ENCODE measurements at regions not wholly inside any gene's neighbourhood (a gene's known extent, or its start where the extent isn't known, plus 50 kb on each side); places are given as distances from the start of the nearest gene placed in this dataset.

GRCh38 chr4:82108506-82108905, 265.3 kb downstream of the HNRNPD start:
- H3K4me3 Mint-ChIP-seq, result no peak overlapping the region
- no peaks in the 10 kb centered on the region for H3K9me3 ChIP-seq (replicated peaks in 1 of 2; ENCODE audit: control insufficient read depth in 1 of 2, insufficient read depth in 1 of 2, low read length in 2 of 2)
- no peak overlapping the region for H3K27ac Mint-ChIP-seq
- intact Hi-C loops (cut with micrococcal nuclease), result no loop called here
- H3K4me2 ChIP-seq (replicated peaks; ENCODE audit: extremely low read depth, low read length, poor library complexity, severe bottlenecking), result no peak overlapping the region
- no peak overlapping the region for H3K27ac ChIP-seq (ENCODE audit: low read depth in 1 of 2, low read length in 2 of 2)
- no peak overlapping the region for H3K9ac ChIP-seq (ENCODE audit: insufficient read depth, low read length, poor library complexity, severe bottlenecking)
- H3K9me3 Mint-ChIP-seq, result peaks cover 0 to 8% (median 3%) of the 10 kb centered on the region in 7 donors
- no peaks in the 10 kb centered on the region for H3K36me3 ChIP-seq (replicated peaks in 1 of 2; ENCODE audit: control insufficient read depth in 1 of 2, insufficient read depth in 2 of 2, low read length in 2 of 2)
- H4K20me1 ChIP-seq (ENCODE audit: insufficient read depth, low read length), result no peaks in the 10 kb centered on the region
- no CpG with 5 or more reads among the region's 2 CpGs for WGBS (ENCODE audit: insufficient coverage)
- no peaks in the 10 kb centered on the region for H3K4me1 Mint-ChIP-seq
- no peaks in the 10 kb centered on the region for H3K79me2 ChIP-seq (ENCODE audit: insufficient read depth, low read length)
- no peaks in the 10 kb centered on the region for H3K27me3 ChIP-seq (ENCODE audit: control insufficient read depth in 2 of 2, insufficient read depth in 2 of 2, low read length in 2 of 2)
- H3K4me3 ChIP-seq (replicated peaks in 1 of 3; ENCODE audit: low read depth in 2 of 3, low read length in 3 of 3), result no peak overlapping the region
- no peaks in the 10 kb centered on the region for H3K36me3 Mint-ChIP-seq
- H3K27me3 Mint-ChIP-seq (ENCODE audit: low read depth in 3 of 3), result peaks cover 0 to 1% (median 1%) of the 10 kb centered on the region in 3 donors
- no peaks in the 10 kb centered on the region for H3K4me1 ChIP-seq (ENCODE audit: control insufficient read depth in 1 of 2, insufficient read depth in 2 of 2, low read length in 2 of 2)
- TF ChIP-seq CTCF (IDR thresholded peaks at IDR 0.05), result no peak
- no peak overlapping the region for H2AFZ ChIP-seq (ENCODE audit: insufficient read depth, low read depth, low read length, poor library complexity, severe bottlenecking)
- DNase-seq, result no peak

GRCh38 chr4:82104578-82104977, 269.2 kb downstream of the HNRNPD start:
- no peak for DNase-seq
- intact Hi-C loops (cut with micrococcal nuclease), result no loop called here
- no peak for TF ChIP-seq CTCF (IDR thresholded peaks at IDR 0.05)
- Histone ChIP-seq H4K20me1 (ENCODE audit: insufficient read depth, low read length) (no peaks in the 10 kb centered on the region), H3K9ac (ENCODE audit: insufficient read depth, low read length, poor library complexity, severe bottlenecking) (no peak overlapping the region), H3K4me3 (replicated peaks in 1 of 3; ENCODE audit: low read depth in 2 of 3, low read length in 3 of 3) (no peak overlapping the region), H3K36me3 (replicated peaks in 1 of 2; ENCODE audit: control insufficient read depth in 1 of 2, insufficient read depth in 2 of 2, low read length in 2 of 2) (no peaks in the 10 kb centered on the region), H3K4me2 (replicated peaks; ENCODE audit: extremely low read depth, low read length, poor library complexity, severe bottlenecking) (no peak overlapping the region), H3K9me3 (replicated peaks in 1 of 2; ENCODE audit: control insufficient read depth in 1 of 2, insufficient read depth in 1 of 2, low read length in 2 of 2) (no peaks in the 10 kb centered on the region), H2AFZ (ENCODE audit: insufficient read depth, low read depth, low read length, poor library complexity, severe bottlenecking) (no peak overlapping the region), H3K79me2 (ENCODE audit: insufficient read depth, low read length) (no peaks in the 10 kb centered on the region), H3K27me3 (ENCODE audit: control insufficient read depth in 2 of 2, insufficient read depth in 2 of 2, low read length in 2 of 2) (no peaks in the 10 kb centered on the region), H3K4me1 (ENCODE audit: control insufficient read depth in 1 of 2, insufficient read depth in 2 of 2, low read length in 2 of 2) (no peaks in the 10 kb centered on the region), H3K27ac (ENCODE audit: low read depth in 1 of 2, low read length in 2 of 2) (no peak overlapping the region)
- Mint-ChIP-seq H3K4me1 (no peaks in the 10 kb centered on the region), H3K27ac (no peak overlapping the region), H3K9me3 (peaks cover 0 to 5% (median 2%) of the 10 kb centered on the region in 7 donors), H3K36me3 (no peaks in the 10 kb centered on the region), H3K4me3 (no peak overlapping the region), H3K27me3 (ENCODE audit: low read depth in 3 of 3) (peaks cover 1 to 4% (median 3%) of the 10 kb centered on the region in 3 donors)
- no CpG with 5 or more reads among the region's 1 CpG for WGBS (ENCODE audit: insufficient coverage)

Measured in CD14-positive monocyte (primary cell).